ENCODE measurements at regions not wholly inside any gene's neighbourhood (a gene's known extent, or its start where the extent isn't known, plus 50 kb on each side); places are given as distances from the start of the nearest gene placed in this dataset.

DNA sequence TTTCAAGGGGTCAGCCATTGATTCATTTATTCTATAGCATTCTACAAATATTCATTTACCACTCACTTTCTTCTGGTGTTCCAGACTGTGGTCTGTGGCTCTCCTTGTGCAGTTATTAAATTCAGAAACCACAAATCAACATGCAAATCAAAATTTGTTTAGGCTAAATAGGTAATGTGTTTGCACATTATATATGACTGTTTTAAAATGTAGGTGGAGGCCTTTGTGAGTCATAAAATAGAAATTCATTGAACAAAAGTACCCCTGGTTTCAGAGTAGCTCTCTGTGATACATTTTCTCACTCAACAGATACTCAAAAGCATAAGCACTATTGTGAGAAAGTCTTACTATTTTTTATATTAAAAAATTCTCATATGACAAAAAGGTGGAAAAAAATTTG lies 385.5 kb upstream of the TSHZ2 start (continued):
- TF ChIP-seq SIN3A (IDR thresholded peaks at IDR 0.05; ENCODE audit: low read depth) (no peak), YY1 (IDR thresholded peaks at IDR 0.05; ENCODE audit: extremely low read depth, insufficient replicate concordance, low read depth, low read length) (no peak), ELF1 (IDR thresholded peaks at IDR 0.05; ENCODE audit: borderline replicate concordance, low read depth) (no peak), ZNF274 (IDR thresholded peaks at IDR 0.05; ENCODE audit: low read depth, low read length) (no peak), SRF (IDR thresholded peaks at IDR 0.05; ENCODE audit: low read depth) (no peak)
- TF ChIP-seq, protein P1, sequence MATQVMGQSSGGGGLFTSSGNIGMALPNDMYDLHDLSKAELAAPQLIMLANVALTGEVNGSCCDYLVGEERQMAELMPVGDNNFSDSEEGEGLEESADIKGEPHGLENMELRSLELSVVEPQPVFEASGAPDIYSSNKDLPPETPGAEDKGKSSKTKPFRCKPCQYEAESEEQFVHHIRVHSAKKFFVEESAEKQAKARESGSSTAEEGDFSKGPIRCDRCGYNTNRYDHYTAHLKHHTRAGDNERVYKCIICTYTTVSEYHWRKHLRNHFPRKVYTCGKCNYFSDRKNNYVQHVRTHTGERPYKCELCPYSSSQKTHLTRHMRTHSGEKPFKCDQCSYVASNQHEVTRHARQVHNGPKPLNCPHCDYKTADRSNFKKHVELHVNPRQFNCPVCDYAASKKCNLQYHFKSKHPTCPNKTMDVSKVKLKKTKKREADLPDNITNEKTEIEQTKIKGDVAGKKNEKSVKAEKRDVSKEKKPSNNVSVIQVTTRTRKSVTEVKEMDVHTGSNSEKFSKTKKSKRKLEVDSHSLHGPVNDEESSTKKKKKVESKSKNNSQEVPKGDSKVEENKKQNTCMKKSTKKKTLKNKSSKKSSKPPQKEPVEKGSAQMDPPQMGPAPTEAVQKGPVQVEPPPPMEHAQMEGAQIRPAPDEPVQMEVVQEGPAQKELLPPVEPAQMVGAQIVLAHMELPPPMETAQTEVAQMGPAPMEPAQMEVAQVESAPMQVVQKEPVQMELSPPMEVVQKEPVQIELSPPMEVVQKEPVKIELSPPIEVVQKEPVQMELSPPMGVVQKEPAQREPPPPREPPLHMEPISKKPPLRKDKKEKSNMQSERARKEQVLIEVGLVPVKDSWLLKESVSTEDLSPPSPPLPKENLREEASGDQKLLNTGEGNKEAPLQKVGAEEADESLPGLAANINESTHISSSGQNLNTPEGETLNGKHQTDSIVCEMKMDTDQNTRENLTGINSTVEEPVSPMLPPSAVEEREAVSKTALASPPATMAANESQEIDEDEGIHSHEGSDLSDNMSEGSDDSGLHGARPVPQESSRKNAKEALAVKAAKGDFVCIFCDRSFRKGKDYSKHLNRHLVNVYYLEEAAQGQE (IDR thresholded peaks at IDR 0.05; ENCODE audit: low read depth), result no peak

- ChIA-PET RAD21 (ENCODE audit: low non-redundant PET in 1 of 2, low total read pairs in 2 of 2, uncharacterized antibody in 2 of 2, unreplicated experiment in 2 of 2) (no interaction called here), POLR2A (no interaction called here), CTCF (no interaction called here)
- Histone ChIP-seq H3K4me2 (ENCODE audit: low read length) (no peak overlapping the region), H3K36me3 (ENCODE audit: control insufficient read depth in 1 of 2, insufficient read depth in 2 of 2, low read length in 2 of 2) (no peaks in the 10 kb centered on the region), H3K4me3 (replicated peaks in 1 of 2; ENCODE audit: low read depth in 1 of 2, low read length in 2 of 2) (no peak overlapping the region), H3K9me3 (ENCODE audit: control insufficient read depth in 1 of 2, insufficient read depth in 1 of 2, low read depth in 1 of 2, low read length in 2 of 2) (peaks cover 0 to 12% of the 10 kb centered on the region in 2 experiments; a peak in 1 of 4 replicates), H3K27me3 (ENCODE audit: insufficient read depth, low read length) (no peaks in the 10 kb centered on the region), H3K79me2 (ENCODE audit: insufficient read depth, low read length) (no peaks in the 10 kb centered on the region), H3K9ac (ENCODE audit: low read length) (no peak overlapping the region), H2AFZ (ENCODE audit: low read depth, low read length, poor library complexity, severe bottlenecking) (no peak overlapping the region), H4K20me1 (ENCODE audit: insufficient read depth) (no peaks in the 10 kb centered on the region), H3K27ac (ENCODE audit: low read depth, low read length) (no peak overlapping the region), H3K9me2 (ENCODE audit: insufficient read depth) (no peaks in the 10 kb centered on the region), H3K4me1 (ENCODE audit: control insufficient read depth in 1 of 2, insufficient read depth in 2 of 2, low read length in 2 of 2) (no peaks in the 10 kb centered on the region)
- intact Hi-C loops (cut with micrococcal nuclease), result no loop called here
- ATAC-seq, result no peak
- BruUV-seq (replicated peaks), result no TSS peak
- DNase-seq (ENCODE audit: low read depth, low spot score), result no peak
- TF ChIP-seq ZFX (IDR thresholded peaks at IDR 0.05) (no peak), CBX3 (IDR thresholded peaks at IDR 0.05; ENCODE audit: low read depth) (no peak), CEBPB (IDR thresholded peaks at IDR 0.05; ENCODE audit: low read depth) (no peak), ELF1 (IDR thresholded peaks at IDR 0.05; ENCODE audit: borderline replicate concordance, low read depth) (no peak), FOSL1 (IDR thresholded peaks at IDR 0.05; ENCODE audit: low read depth) (no peak), EZH2 (IDR thresholded peaks at IDR 0.05) (no peak), ZNF274 (IDR thresholded peaks at IDR 0.05; ENCODE audit: low read depth, low read length) (no peak), ZBTB33 (IDR thresholded peaks at IDR 0.05; ENCODE audit: extremely low read depth, insufficient replicate concordance, low read length) (no peak), RAD21 (IDR thresholded peaks at IDR 0.05; ENCODE audit: low read depth) (no peak), YY1 (IDR thresholded peaks at IDR 0.05; ENCODE audit: extremely low read depth, insufficient replicate concordance, low read depth, low read length) (no peak), JUND (IDR thresholded peaks at IDR 0.05) (no peak), SRF (IDR thresholded peaks at IDR 0.05; ENCODE audit: low read depth) (no peak), POLR2A (IDR thresholded peaks at IDR 0.05; ENCODE audit: borderline replicate concordance, extremely low read depth, insufficient read depth, insufficient read length) (no peak), EGR1 (IDR thresholded peaks at IDR 0.05; ENCODE audit: low read depth) (no peak)
- TF ChIP-seq, protein P1 (IDR thresholded peaks at IDR 0.05; ENCODE audit: low read depth), result no peak
- TF ChIP-seq, protein P2, sequence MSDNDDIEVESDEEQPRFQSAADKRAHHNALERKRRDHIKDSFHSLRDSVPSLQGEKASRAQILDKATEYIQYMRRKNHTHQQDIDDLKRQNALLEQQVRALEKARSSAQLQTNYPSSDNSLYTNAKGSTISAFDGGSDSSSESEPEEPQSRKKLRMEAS (IDR thresholded peaks at IDR 0.05), result no peak
These were observed 386.8 kb upstream of the TSHZ2 start for GRCh38 chr20:52585333-52585732.

Measured in HCT116 (cell line).